NOMO-1 treated with dmso at 0.1 percent for 144 hours (cell line): ENCODE measurements at regions not wholly inside any gene's neighbourhood (a gene's known extent, or its start where the extent isn't known, plus 50 kb on each side); places are given as distances from the start of the nearest gene placed in this dataset.
"Not testable (repeated sequence)": the region's sequence is repeated elsewhere in the genome, so short reads cannot be mapped to it uniquely, and the experiment has no call there.

ENCODE experiments used
- DNase-seq: peaks from one replicate; lab custom pipeline; 2025; ENCODE audit not compliant: unreplicated experiment; lab: John Stamatoyannopoulos, UW

DNA sequence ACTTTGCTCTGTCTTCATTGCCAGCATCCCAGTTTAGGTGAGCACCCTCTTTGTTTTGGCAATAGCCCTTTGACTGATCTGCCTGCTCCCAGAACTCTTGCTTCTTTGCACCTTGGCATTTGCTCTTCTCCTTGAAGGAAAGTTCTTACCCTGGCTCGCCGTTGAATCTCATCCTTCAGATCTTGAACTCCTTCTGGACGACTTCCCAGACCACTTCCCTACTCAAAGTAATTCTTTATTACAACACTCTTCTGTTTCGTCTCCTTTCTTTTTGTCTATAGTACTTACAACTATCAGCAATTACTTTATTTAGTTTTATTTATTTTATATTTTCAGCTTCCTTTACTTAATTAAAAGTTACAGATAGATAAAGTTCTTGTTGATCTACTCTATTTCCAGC, 1510.1 kb downstream of the MAT2B start:
- no peak for DNase-seq

DNA sequence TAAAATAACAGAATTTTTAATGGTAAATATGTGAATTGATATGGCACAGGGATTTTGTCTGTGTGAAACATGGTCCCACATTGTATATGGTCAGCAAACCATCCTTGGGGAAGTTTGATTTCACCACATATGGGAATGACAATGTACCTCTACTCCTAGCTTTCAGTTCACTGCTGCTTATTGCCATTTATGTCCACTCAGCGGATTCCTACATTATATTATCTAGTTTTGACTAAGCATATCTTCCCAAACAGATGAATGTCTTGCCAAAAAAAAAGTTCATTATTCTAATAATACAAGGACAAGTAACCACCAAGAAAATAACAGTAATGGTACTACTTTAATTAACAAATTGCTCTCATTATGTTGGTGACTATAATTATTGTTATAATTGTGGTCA, 1521.6 kb downstream of the MAT2B start:
- no peak for DNase-seq

DNA sequence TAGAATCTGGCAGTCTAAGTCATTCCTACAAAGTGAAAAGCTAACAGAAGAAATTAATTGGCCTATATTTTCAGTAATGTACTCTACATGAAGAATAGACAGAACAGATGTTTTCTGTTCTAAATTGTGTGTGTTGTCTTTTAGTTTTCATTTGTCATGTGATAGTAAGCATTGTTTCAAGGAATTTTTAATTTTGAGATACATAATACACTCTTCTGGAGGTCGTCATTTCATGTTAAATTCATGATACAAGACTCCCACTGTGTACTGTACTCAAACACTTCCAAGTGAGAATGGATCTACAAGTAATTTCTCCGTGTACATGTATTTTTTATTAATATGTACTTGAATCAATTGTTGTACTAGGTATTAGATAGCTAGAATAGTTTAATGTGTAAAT, 1522.9 kb downstream of the MAT2B start:
- DNase-seq: no peak

DNA sequence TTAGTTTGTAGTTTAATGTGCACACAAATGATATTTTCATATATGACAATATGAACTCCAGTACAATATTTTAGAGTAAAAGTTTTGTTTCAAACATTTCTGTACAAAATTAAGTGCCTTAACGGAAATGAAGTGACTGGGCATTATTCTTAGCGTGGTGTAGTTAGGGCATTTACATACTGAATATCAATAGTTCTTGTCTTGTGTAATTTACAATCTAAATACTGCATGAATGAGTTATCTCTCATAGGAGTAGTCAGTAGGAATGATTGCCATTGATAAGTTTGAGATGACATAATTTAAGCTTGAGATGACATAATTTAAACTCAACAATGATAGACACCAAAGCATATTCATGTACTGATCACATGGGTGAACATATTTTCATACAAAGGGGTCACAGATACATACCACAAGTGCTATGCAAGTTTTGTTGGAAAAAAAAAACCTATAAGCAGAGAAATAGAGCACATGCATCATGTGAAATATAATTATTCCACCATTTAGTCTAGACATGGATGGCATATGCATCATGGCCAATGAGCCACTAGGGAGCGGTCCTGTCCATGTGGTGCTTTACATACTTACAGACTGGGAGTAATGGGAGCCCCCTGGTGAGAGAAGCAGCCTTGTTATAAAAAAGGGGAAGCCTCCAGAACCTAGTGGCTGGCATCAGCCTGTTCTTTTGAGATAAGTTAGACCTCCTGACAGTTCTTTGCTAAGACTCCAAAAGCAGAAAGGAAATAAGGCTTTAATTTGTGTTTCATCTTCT, 1523.9 kb downstream of the MAT2B start:
- DNase-seq: peak; percentile 39

DNA sequence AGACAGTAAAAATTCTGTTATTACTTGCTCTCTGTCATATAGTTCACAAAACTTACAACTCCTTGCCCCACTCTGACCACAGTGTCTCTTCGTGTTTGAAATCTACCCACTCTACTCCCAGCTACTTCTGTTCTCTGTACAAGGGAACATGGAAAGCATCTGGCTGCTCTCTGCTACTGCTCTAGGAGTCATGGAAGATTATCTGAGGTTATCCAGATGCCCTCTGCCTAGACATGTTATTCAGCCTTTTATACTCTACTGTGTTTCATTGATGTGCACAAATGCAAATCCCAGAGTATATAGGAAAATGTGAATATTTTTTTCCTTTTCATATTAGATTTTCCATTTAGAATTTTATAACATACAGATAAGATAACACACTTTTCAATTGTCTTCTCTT, 1525.6 kb downstream of the MAT2B start:
- DNase-seq: no peak

DNA sequence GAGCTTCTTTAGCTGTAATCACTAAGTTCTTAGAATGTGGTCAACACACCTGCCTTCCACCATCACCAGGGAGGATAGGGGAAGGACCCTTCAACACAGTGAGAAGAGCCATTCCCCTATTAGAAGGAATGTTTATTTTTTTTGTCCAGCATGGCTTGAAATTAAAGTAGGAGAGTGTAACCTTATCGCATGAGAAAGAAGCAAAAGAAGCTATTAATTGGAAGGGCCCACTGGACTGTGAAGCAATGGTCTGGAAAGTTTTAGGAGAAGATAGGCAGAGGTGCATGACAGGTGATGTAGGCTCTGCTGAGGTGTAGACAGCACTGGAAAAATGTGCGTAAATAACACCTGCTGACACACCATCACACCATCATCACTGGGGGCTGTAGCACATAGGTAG, 1526.0 kb downstream of the MAT2B start:
- DNase-seq: no peak

DNA sequence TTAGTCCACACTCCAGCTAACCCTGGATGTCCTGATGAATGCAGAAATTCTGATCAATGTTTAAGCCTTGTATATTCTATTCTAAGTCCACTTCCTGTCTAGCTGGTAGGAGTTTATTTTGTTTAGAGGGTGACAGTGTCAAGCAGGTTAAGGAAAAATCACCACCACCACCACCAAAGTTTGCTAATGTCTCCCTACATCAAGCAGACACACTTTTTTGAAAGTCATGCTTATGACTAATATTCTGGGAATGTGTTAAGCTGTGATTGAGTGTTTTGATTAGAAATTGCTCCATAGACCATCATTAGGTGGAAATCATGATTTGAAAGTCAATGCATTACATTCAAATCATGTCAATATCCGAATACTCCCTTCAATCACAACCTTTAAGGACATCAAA, 1530.1 kb downstream of the MAT2B start:
- DNase-seq: no peak

DNA sequence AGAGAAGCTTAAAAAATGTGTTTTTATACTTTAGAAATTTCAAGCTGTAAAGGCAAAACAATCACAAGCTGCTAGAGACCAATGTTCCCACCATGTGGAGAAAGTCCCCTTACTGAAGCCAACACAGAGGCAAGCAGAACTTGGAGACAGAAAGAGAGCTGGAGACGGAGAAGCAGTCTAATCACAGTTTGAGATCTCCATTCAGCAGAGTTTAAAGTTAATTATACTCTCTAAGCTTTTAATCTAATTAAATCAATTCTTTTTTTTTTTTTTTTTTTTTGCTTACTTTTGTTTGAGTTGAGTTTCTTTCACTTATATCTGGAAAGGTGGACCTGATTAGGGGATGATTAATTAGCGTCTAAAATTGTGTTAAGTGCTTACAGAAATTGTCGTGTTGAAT, 1534.3 kb downstream of the MAT2B start:
- no peak for DNase-seq

DNA sequence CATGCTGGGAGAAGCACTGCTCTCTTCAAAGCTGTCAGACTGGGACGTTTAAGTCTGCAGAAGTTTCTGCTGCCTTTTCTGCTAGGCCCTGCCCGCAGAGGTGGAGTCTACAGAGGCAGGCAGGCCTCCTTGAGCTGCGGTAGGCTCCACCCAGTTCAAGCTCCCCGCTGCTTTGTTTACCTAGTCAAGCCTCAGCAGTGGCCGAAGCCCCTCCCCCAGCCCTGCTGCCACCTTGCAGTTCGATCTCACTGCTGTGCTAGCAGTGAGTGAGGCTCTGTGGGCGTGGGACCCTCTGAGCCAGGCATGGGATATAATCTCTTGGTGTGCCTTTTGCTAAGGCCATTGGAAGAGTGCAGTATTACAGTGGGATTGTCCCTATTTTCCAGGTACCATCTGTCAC, 1540.5 kb downstream of the MAT2B start:
- not testable (repeated sequence) for DNase-seq

DNA sequence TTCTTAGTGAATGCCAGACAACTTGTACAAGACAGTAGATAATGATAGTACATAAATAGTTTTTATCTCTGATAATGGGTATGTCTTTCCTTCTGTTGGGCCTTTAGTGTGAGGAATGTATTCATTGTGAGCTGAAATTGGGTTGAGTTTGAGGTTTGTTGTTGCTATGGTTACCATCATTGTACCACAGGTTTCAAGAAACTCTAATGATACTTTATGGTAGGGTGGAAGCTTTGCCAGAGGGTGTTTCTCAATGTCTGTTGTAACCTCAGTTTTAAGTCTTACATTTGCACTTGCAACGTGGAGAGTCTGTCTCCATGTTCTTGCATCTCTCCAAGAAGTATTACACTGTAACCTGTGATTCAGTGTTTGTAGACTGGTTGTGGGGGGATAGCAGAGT, 1550.1 kb downstream of the MAT2B start:
- no peak for DNase-seq

DNA sequence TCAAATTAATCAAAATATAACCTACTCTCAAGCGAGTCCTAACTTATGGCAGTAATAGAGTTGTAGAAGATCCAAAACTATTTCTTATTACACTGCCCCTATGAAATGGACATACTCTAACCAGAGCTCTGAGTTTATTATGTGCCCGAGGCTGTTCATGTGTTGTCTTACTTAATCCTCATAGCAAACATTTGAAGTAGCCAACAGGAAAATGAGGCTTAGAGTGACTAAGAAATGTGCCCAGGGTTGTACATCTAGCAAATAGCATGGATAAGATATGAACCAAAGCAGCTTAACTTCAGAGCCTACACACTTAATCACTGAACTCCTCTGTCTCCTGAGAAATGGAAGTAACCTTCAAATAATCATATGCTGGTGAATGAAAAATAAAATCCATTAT, 1551.7 kb downstream of the MAT2B start:
- DNase-seq: no peak

DNA sequence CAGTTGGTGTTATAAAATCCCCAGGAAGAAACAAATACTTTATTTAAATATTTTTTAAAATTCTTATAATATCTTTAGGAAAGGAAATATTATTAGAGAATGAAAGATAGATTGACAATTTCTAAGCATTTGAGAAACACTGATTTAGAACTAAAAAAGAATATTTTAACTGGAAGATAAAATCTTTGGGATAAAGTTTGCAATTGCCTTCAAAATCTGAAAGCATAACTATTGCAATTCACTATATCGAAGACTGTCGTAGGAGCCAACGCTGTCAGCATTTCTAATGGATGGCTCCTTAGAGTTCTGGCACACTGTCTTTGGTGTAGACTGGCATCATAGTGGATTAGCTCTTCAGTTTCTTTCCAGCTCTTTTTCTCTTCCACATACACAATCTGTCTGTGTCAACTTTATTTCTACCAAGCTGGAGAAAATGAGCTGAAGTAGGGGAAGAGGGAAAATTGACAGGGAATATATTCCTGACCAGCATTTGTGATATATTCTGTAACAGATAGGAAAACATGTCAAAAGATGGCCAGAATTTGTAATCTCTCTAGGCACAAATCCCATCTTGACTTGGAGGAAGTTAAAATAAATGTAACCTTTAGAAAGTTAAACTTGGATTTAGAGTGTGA, 1561.4 kb downstream of the MAT2B start:
- no peak for DNase-seq

DNA sequence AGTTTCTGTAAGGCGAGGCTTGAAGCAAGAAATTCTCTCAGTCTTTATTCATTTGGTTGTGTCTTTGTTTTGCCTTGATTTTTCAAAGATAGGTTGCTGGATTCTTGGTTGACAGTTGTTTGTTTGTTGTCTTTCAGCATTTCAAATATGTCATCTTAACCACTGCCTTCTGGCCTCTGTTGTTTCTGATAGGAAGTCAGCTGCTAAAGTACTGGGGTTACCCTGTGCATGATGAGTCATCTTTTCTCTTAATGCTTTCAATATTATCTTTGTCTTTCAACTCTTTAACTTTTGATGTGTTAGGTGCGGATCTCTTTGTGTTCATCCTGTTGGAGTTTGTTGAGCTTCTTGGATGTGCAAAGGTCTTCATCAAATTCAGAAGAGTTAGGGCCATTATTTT, 1571.3 kb downstream of the MAT2B start:
- no peak for DNase-seq

DNA sequence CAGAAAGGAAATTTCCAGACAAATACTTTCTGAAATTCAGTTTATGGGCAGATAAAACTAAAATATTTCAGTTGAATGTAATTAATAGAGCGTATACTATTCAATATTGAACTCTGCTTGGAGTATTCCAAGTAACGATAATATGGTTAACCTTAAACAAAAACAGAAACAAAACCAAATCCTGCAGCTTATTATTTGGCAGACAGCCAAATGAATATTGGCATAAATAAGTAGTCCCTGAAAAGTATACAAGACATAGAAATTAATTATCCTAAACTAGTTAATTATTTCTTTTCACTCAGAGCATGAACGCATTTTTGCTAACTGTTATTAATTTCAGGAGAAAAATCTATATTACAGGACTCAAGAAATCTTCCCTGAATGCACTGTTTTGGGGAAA, 1574.0 kb downstream of the MAT2B start:
- DNase-seq: no peak

DNA sequence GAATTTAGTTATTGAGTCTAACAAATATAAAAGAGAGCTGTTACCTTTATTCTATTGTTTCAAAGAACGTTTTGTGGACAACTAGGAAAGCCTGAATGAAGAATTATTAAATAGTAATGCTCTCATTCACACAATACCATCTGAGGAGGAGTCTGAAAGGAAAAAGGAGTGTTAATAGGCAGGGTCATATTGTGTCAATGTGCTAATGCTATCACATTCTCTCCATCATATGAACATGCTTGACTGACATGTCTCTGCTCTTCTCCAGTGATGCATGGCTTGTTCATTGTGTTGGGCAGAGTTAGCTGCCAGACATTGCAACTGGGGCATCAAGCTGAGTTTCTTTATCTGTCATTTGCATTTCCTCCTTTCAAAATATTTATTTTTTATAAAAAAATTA, 1578.0 kb downstream of the MAT2B start:
- no peak for DNase-seq

DNA sequence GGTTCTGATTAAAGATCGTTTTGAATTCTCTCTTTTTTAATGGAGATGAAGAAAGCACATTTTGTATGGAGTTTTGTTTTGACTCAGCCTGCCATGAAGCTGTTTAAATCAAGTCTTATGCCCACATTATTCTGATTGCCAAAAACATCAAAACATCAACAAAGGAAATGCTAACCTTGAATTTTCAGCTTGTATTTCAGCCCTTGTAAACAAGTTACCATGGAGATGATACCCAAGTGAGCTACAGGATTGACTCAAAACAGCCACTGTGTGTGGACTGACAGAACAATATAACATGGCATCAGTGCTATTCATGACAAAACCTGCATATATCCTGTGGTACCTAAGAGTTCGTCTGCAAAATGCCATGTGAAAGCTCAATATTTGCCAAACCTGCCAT, 1581.0 kb downstream of the MAT2B start:
- DNase-seq: no peak

DNA sequence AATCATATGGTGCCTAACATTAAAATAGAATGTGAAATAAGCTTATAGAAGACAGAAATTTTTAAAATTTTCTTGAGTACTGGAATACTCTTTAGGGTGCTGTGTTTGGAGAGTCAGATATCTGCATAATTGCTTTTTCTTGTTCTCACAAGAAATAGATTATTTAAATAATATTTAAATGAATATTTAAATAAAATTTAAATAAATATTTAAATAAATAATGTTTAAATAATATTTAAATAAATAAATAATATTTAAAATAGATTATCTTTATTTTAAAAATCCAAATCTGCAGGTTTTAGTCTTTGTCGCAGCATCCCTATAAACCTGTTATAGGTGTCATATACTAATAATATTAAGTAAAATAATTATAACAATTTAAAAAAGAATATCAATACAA, 1589.4 kb downstream of the MAT2B start:
- DNase-seq: no peak

DNA sequence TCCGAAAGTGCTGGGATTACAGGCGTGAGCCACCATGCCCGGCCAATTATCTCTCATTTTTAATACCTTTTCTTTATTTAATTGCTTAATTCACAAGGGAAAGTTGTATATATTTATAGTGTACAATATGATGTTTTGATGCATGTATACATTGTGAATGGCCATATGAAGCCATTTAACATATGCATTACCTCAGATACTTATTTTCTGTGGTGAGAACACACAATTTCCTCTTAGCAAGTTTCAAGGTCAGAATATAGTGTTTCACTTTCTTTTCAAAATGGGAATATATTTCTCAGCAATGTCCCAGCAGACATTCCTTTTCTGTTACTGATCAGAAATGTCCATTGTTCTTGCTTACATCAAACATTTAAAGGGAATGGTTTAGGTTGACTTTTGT, 1596.3 kb downstream of the MAT2B start:
- no peak for DNase-seq

DNA sequence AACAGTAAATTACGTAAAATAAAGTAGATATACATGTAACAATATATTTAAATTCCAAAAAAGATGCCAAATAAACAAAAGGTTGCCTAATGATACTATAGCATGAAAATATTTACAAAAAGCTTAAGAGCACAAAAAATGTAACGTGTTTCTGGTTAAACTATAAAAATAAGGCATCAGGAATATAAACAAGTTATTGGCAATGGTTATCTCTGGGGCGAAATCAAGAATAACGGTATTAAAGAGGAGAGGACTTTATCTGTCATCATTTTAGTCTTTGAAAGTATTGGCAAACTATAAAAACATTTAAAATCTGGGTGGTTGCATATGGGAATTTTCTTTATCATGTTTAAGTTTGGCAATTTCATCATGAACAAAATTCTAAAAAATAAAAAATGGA, 1599.2 kb downstream of the MAT2B start:
- no peak for DNase-seq

DNA sequence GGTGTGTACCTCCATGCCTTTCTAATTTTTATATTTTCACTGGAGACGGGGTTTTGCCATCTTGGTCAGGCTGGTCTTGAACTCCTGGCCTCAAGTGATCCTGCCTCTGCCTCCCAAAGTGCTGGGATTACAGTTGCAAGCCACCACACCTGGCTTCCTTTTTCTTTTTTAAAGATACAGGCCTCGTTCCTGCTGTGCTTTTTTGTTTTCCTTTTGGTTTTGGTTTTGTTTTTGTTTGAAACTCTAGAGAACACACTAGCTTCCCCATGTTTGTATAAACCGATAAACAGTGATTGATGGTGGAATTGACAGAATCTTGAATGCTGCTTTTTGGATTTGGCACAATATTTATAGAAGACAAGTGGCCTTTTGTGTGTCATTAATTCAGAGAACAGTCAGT, 1603.4 kb downstream of the MAT2B start:
- no peak for DNase-seq

DNA sequence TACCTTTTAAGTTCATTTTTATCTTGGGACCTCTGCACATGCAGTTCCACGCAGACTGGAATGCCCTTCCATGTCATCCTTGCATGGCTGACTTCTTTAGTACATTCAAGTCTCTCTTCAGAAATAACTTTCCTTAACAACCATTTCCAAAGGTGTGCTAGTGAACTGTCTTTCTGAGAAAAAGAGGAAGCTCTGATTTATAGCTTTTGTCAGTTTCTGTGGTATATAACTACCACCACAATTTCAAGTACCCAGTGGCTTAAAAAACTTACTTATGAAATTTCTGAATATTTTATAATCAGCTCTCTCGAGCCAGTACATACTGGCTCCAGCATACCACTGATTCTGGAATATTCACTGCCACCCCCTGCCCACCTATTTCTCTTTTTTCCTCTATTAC, 1613.8 kb downstream of the MAT2B start:
- DNase-seq: peak; percentile 56

DNA sequence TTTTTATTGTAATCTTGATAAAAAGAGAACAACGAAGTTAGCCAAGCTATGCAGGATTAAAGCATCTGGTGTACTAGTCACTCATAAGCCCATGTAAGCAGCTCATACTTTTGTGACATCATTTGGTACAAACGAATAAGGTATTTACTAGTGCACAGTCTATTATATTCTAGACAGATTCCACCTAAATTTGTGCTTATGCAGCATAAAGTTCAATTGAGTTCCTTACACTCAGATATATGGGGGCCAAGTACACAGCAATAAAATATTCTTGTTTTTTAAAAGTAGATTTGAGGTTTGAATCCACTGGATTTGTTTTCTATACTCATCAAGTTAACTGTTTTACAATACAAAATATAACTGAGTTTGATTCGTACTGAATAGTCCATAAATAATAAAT, 1621.2 kb downstream of the MAT2B start:
- DNase-seq: no peak

DNA sequence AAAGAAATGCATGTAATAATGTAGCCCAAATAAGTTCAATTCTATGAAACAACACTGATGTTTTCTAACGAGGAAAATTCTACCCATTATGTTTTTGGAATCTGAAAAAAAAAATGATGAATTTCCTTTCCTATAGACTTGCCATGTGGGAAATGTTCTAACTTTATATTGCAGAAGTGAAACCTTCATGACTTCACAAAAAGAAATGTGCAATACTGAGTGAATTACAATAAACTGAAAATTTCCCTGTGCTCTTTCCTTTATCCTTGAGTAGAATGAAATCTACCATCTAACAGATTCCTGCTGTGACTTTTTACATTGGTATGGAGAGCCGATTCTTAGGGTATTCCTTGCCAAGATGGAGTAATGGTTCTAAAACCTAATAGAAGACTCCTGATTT, 1622.5 kb downstream of the MAT2B start:
- peak; percentile 12 for DNase-seq
